Upper lobe of left lung (tissue), 6 donors: ENCODE measurements at regions not wholly inside any gene's neighbourhood (a gene's known extent, or its start where the extent isn't known, plus 50 kb on each side); places are given as distances from the start of the nearest gene placed in this dataset.

Experiments
- ATAC-seq, 2 donors: fragments of 200-7000 bp; cut with Tn5 transposase; one replicate each; pipeline ENCODE4 v1.9.1; 2022; ENCODE audit warnings: mild to moderate bottlenecking in 2 of 2, moderate library complexity in 2 of 2; ENCODE audit not compliant: low FRiP score in 2 of 2
- DNase-seq, 2 donors: peaks; one replicate each; pipeline ENCODE4 v3.0.0-alpha.2; 2019 to 2020
- H3K27ac ChIP-seq, 4 donors: fragments of 200-600 bp; sonication (generic); one replicate each; pipeline ENCODE4 v1.5.1; 2016 to 2019
- H3K27me3 ChIP-seq, 4 donors: fragments of 200-600 bp; sonication (generic); one replicate each; pipeline ENCODE4 v1.5.1; 2017 to 2019
- H3K36me3 ChIP-seq, 4 donors: fragments of 200-600 bp; sonication (generic); one replicate each; pipeline ENCODE4 v1.5.1; 2016 to 2019
- H3K4me1 ChIP-seq, 4 donors: fragments of 200-600 bp; sonication (generic); one replicate each; pipeline ENCODE4 v1.5.1; 2018 to 2019
- H3K4me3 ChIP-seq, 4 donors: fragments of 200-600 bp; sonication (generic); one replicate each; pipeline ENCODE4 v1.5.1; 2017 to 2019; ENCODE audit warnings: mild to moderate bottlenecking in 2 of 4, moderate library complexity in 1 of 4
- H3K9me3 ChIP-seq, 4 donors: fragments of 200-600 bp; sonication (generic); one replicate each; pipeline ENCODE4 v1.5.1; 2018 to 2019
- EP300 ChIP-seq, 4 donors: sonication (generic); formaldehyde crosslinking; IDR thresholded peaks; one replicate each; pipeline ENCODE4 v1.5.1; 2017; ENCODE audit warnings: antibody characterized with exemption in 4 of 4, control low read depth in 2 of 4
- POLR2A ChIP-seq, 4 donors: fragments of 450-650 bp; IDR thresholded peaks; one replicate each; pipeline ENCODE4 v1.5.1; 2016 to 2017; ENCODE audit warnings: antibody characterized with exemption in 4 of 4, mild to moderate bottlenecking in 2 of 4
- POLR2AphosphoS5 ChIP-seq, 2 donors: sonication (generic); formaldehyde crosslinking; IDR thresholded peaks; one replicate each; pipeline ENCODE4 v1.5.1; 2017; ENCODE audit warnings: antibody characterized with exemption in 2 of 2
- WGBS, 2 donors: methylation state at CpG; one replicate each; pipeline ENCODE4 v1.1.5; 2017 to 2018; 5-methylcytosine and 5-hydroxymethylcytosine counted together
- TF ChIP-seq, protein P1 (sequence below), 6 experiments: fragments of 450-650 bp in 4 of 6; fragments of 200-600 bp in 2 of 6; sonication (generic) in 2 of 6; IDR thresholded peaks; one replicate each; pipeline ENCODE4 v1.5.1; 2016 to 2019; ENCODE audit warnings: antibody characterized with exemption in 6 of 6
- donor health status: DM: no; HTN: no; CAD: no; lungs with moderate emphysema.
- donor health status: DM: no; HTN: yes; CAD: no; lungs with severe emphysema.

DNA sequence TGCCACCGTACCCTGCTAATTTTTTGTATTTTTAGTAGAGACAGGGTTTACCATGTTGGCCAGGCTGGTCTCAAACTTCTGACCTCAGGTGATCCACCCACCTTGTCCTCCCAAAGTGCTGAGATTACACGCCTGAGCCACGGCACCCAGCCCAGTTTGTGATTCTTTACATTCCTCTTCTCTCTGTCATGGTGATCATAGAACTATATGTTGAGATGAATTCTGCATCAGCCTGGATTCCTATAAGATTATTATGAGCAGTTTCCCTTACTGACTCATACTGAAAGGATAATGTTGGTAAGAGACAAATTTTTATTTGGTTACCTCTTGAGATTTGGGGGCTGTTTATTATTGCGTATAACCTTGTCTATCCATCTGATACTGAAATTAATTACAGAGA is 121.5 kb upstream of the CSNK1A1L start:
- Histone ChIP-seq H3K9me3 (no peaks in the 10 kb centered on the region), H3K27me3 (no peaks in the 10 kb centered on the region), H3K36me3 (no peaks in the 10 kb centered on the region), H3K4me1 (no peaks in the 10 kb centered on the region), H3K27ac (no peak overlapping the region), H3K4me3 (no peak overlapping the region)
- DNase-seq (no peak), ATAC-seq (no peak)
- TF ChIP-seq EP300 (IDR thresholded peaks at IDR 0.05): no peak
- TF ChIP-seq POLR2AphosphoS5 (IDR thresholded peaks at IDR 0.05): no peak
- TF ChIP-seq, protein P1, sequence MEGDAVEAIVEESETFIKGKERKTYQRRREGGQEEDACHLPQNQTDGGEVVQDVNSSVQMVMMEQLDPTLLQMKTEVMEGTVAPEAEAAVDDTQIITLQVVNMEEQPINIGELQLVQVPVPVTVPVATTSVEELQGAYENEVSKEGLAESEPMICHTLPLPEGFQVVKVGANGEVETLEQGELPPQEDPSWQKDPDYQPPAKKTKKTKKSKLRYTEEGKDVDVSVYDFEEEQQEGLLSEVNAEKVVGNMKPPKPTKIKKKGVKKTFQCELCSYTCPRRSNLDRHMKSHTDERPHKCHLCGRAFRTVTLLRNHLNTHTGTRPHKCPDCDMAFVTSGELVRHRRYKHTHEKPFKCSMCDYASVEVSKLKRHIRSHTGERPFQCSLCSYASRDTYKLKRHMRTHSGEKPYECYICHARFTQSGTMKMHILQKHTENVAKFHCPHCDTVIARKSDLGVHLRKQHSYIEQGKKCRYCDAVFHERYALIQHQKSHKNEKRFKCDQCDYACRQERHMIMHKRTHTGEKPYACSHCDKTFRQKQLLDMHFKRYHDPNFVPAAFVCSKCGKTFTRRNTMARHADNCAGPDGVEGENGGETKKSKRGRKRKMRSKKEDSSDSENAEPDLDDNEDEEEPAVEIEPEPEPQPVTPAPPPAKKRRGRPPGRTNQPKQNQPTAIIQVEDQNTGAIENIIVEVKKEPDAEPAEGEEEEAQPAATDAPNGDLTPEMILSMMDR (IDR thresholded peaks at IDR 0.05): no peak
- no peak for TF ChIP-seq POLR2A (IDR thresholded peaks at IDR 0.05)
- 94 to 96% methylated on average over 4 of the region's 4 CpGs for WGBS, 2 donors

DNA sequence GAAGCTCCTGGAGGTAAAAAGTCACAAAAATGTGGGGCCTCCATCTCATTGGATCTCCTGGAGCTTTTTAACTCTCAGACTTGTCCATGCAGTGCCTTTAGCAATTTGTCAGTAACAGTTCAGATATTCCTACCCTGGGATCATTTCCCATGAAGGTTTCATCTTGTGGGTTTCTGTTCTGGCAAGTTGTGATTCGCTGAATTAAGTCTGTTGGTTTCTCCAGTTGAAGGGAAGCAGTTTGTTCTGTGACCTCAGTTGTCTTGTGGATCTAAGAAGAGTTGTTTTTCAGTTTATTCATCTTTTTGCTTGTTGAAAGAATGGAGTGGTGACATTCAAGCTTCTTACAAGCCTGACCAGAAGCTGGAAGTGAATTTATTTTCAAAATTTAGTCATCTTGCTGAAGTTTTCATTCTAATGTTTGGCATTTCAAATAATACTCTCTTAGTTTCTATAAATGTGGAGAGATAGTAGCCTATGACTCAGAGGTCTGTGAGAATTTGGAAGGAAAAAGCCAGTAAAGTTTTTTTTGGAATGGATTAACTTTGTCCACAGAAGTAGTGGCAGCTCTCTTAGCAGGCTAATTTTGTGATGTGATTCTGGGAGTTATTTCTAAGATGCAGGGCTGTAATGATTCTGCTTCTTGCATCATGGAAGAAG is 120.1 kb upstream of the CSNK1A1L start:
- 64 to 88% methylated on average over 1 of the region's 1 CpG for WGBS, 2 donors
- no peak overlapping the region for H3K4me3 ChIP-seq
- peak in 1 of 2 donors; percentile 53 for ATAC-seq

DNA sequence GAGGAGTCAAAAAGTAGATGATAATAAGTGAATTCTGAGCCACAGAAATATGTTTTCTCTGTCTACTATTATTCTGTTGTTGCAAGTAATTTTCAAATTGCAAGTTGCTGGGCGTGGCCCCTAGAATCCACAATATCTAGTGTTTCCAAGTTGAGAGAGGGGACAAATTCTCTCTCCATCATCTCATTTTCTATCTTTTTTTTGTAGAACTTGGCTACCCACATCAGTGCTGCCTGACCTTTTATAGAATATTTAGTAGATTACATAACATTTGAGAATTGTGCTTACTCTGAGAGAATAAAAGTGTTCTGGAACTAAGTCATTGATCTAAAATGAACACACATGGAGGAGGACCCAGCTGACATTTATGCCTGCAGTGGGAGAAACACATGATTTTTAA is 110.9 kb upstream of the CSNK1A1L start:
- peak in 1 of 2 donors; percentile 75 for ATAC-seq
- WGBS, 2 donors: 79 to 83% methylated on average over 1 of the region's 1 CpG
- Histone ChIP-seq H3K36me3 (no peaks in the 10 kb centered on the region), H3K27ac (no peak overlapping the region), H3K4me1 (no peaks in the 10 kb centered on the region), H3K4me3 (no peak overlapping the region), H3K27me3 (no peaks in the 10 kb centered on the region), H3K9me3 (no peaks in the 10 kb centered on the region)
- no peak for DNase-seq
- TF ChIP-seq POLR2AphosphoS5 (IDR thresholded peaks at IDR 0.05): no peak
- TF ChIP-seq POLR2A (IDR thresholded peaks at IDR 0.05): no peak
- TF ChIP-seq EP300 (IDR thresholded peaks at IDR 0.05): no peak
- TF ChIP-seq, protein P1 (IDR thresholded peaks at IDR 0.05): no peak

More for the DNA sequence above, 120.1 kb upstream of the CSNK1A1L start:
- Histone ChIP-seq H3K4me1 (no peaks in the 10 kb centered on the region), H3K36me3 (no peaks in the 10 kb centered on the region), H3K27ac (no peak overlapping the region), H3K27me3 (no peaks in the 10 kb centered on the region), H3K9me3 (no peaks in the 10 kb centered on the region)
- DNase-seq: no peak
- TF ChIP-seq POLR2AphosphoS5 (IDR thresholded peaks at IDR 0.05) (no peak), POLR2A (IDR thresholded peaks at IDR 0.05) (no peak), EP300 (IDR thresholded peaks at IDR 0.05) (no peak)
- TF ChIP-seq, protein P1 (IDR thresholded peaks at IDR 0.05): no peak

DNA sequence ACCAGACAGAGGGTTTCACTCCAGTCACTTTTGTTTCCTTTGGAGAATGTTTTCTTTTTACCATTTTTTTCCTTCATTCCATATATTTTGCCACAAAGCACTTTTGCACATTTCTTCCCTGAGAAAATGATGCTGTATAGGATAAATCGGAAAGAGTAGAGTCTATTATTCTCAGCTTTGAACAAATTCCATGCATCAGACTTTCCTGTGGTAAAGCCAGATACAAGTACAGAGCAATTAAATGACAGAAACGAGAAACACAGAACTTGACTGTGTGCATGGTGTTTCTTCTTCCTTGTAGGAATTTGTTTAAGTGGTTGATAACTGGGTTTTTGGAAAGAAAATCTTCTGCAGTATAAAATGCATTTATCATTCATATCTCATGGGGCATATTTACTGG is 107.4 kb upstream of the CSNK1A1L start:
- Histone ChIP-seq H3K9me3 (no peaks in the 10 kb centered on the region), H3K36me3 (no peaks in the 10 kb centered on the region), H3K4me3 (no peak overlapping the region), H3K4me1 (no peaks in the 10 kb centered on the region), H3K27me3 (no peaks in the 10 kb centered on the region), H3K27ac (no peak overlapping the region)
- DNase-seq: no peak
- no peak for TF ChIP-seq POLR2A (IDR thresholded peaks at IDR 0.05)
- TF ChIP-seq POLR2AphosphoS5 (IDR thresholded peaks at IDR 0.05): no peak
- TF ChIP-seq EP300 (IDR thresholded peaks at IDR 0.05): no peak
- TF ChIP-seq, protein P1 (IDR thresholded peaks at IDR 0.05): no peak
- ATAC-seq: no peak
- 68 to 70% methylated on average over 2 of the region's 2 CpGs for WGBS, 2 donors

DNA sequence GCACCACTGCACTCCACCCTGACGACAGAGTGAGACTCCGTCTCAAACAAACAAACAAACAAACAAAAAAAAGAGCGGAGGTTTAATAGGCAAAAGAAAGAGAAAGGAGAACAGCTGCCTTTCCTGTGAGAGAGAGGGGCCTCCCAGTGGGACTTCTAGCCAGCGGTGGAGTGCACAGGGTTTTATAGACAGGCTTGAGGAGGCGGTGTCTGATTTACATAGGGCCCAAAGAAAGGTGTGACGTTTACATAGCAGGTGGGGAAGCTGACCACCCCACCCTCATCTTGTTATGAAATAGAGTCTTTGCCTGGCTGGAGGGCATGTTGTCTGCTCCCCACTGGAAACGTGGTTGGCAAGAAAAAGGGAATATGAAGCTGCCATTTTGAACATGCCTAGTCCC is 106.0 kb upstream of the CSNK1A1L start:
- no peak overlapping the region for H3K4me3 ChIP-seq
- ATAC-seq (no peak), DNase-seq (no peak)
- H3K9me3 ChIP-seq: no peaks in the 10 kb centered on the region
- no peak overlapping the region for H3K27ac ChIP-seq
- 76 to 81% methylated on average over 7 of the region's 7 CpGs for WGBS, 2 donors
- H3K36me3 ChIP-seq: no peaks in the 10 kb centered on the region
- no peaks in the 10 kb centered on the region for H3K27me3 ChIP-seq
- H3K4me1 ChIP-seq: no peaks in the 10 kb centered on the region
- TF ChIP-seq POLR2A (IDR thresholded peaks at IDR 0.05) (no peak), POLR2AphosphoS5 (IDR thresholded peaks at IDR 0.05) (no peak)
- TF ChIP-seq, protein P1 (IDR thresholded peaks at IDR 0.05): no peak
